ENCODE measurements at regions not wholly inside any gene's neighbourhood (a gene's known extent, or its start where the extent isn't known, plus 50 kb on each side); places are given as distances from the start of the nearest gene placed in this dataset.
A peak's percentile ranks its signal among the peaks of the same experiment; 100 is the strongest.

- H3K4me3 ChIP-seq (ENCODE audit: low read length), result no peak overlapping the region
- DNase-seq (ENCODE audit: low read depth, low spot score), result peak; percentile 29
Measured at GRCh38 chr5:153147891-153148623, 342.4 kb upstream of the GRIA1 start.

- no peak overlapping the region for H3K4me3 ChIP-seq (ENCODE audit: low read length)
- DNase-seq (ENCODE audit: low read depth, low spot score), result no peak
Measured at GRCh38 chr5:153148624-153148976, 341.9 kb upstream of the GRIA1 start.

- no peak for DNase-seq (ENCODE audit: low read depth, low spot score)
Measured at GRCh38 chr5:153151558-153151957, 338.9 kb upstream of the GRIA1 start.

GRCh38 chr5:153153086-153153485 is 337.4 kb upstream of the GRIA1 start:
- H3K4me3 ChIP-seq (ENCODE audit: low read length), result no peak overlapping the region
- DNase-seq (ENCODE audit: low read depth, low spot score), result no peak

More at GRCh38 chr5:153151558-153151957, 338.9 kb upstream of the GRIA1 start:
- no peak overlapping the region for H3K4me3 ChIP-seq (ENCODE audit: low read length)

- no peak overlapping the region for H3K4me3 ChIP-seq (ENCODE audit: low read length)
Measured at GRCh38 chr5:153157156-153157555, 333.3 kb upstream of the GRIA1 start.

GRCh38 chr5:153158608-153159007 is 331.9 kb upstream of the GRIA1 start:
- H3K4me3 ChIP-seq (ENCODE audit: low read length), result no peak overlapping the region
- DNase-seq (ENCODE audit: low read depth, low spot score), result no peak

More at GRCh38 chr5:153157156-153157555, 333.3 kb upstream of the GRIA1 start:
- no peak for DNase-seq (ENCODE audit: low read depth, low spot score)

- no peak overlapping the region for H3K4me3 ChIP-seq (ENCODE audit: low read length)
- no peak for DNase-seq (ENCODE audit: low read depth, low spot score)
Measured at GRCh38 chr5:153159616-153160015, 330.9 kb upstream of the GRIA1 start.

GRCh38 chr5:153168241-153168640 is 322.2 kb upstream of the GRIA1 start:
- DNase-seq (ENCODE audit: low read depth, low spot score), result no peak
- no peak overlapping the region for H3K4me3 ChIP-seq (ENCODE audit: low read length)

- no peak overlapping the region for H3K4me3 ChIP-seq (ENCODE audit: low read length)
- no peak for DNase-seq (ENCODE audit: low read depth, low spot score)
Measured at GRCh38 chr5:153187503-153187902, 303.0 kb upstream of the GRIA1 start.

GRCh38 chr5:153206361-153206760 is 284.1 kb upstream of the GRIA1 start:
- DNase-seq (ENCODE audit: low read depth, low spot score), result no peak
- no peak overlapping the region for H3K4me3 ChIP-seq (ENCODE audit: low read length)

GRCh38 chr5:153209016-153209415 is 281.5 kb upstream of the GRIA1 start:
- no peak overlapping the region for H3K4me3 ChIP-seq (ENCODE audit: low read length)
- no peak for DNase-seq (ENCODE audit: low read depth, low spot score)

- no peak overlapping the region for H3K4me3 ChIP-seq (ENCODE audit: low read length)
- no peak for DNase-seq (ENCODE audit: low read depth, low spot score)
Measured at GRCh38 chr5:153209687-153210086, 280.8 kb upstream of the GRIA1 start.

- DNase-seq (ENCODE audit: low read depth, low spot score), result no peak
- no peak overlapping the region for H3K4me3 ChIP-seq (ENCODE audit: low read length)
Measured at GRCh38 chr5:153211076-153211475, 279.4 kb upstream of the GRIA1 start.

- no peak overlapping the region for H3K4me3 ChIP-seq (ENCODE audit: low read length)
- DNase-seq (ENCODE audit: low read depth, low spot score), result no peak
Measured at GRCh38 chr5:153212471-153212870, 278.0 kb upstream of the GRIA1 start.

- H3K4me3 ChIP-seq (ENCODE audit: low read length), result no peak overlapping the region
- DNase-seq (ENCODE audit: low read depth, low spot score), result no peak
Measured at GRCh38 chr5:153222936-153223335, 267.5 kb upstream of the GRIA1 start.

- DNase-seq (ENCODE audit: low read depth, low spot score), result no peak
- H3K4me3 ChIP-seq (ENCODE audit: low read length), result no peak overlapping the region
Measured at GRCh38 chr5:153223376-153223775, 267.1 kb upstream of the GRIA1 start.

GRCh38 chr5:153224651-153225050 is 265.8 kb upstream of the GRIA1 start:
- H3K4me3 ChIP-seq (ENCODE audit: low read length), result no peak overlapping the region
- no peak for DNase-seq (ENCODE audit: low read depth, low spot score)

GRCh38 chr5:153233933-153234332 is 256.5 kb upstream of the GRIA1 start:
- no peak overlapping the region for H3K4me3 ChIP-seq (ENCODE audit: low read length)
- DNase-seq (ENCODE audit: low read depth, low spot score), result no peak

- no peak for DNase-seq (ENCODE audit: low read depth, low spot score)
- no peak overlapping the region for H3K4me3 ChIP-seq (ENCODE audit: low read length)
Measured at GRCh38 chr5:153236319-153236718, 254.2 kb upstream of the GRIA1 start.

GRCh38 chr5:153237671-153238332 is 252.7 kb upstream of the GRIA1 start:
- DNase-seq (ENCODE audit: low read depth, low spot score), result no peak
- no peak overlapping the region for H3K4me3 ChIP-seq (ENCODE audit: low read length)

- H3K4me3 ChIP-seq (ENCODE audit: low read length), result no peak overlapping the region
- DNase-seq (ENCODE audit: low read depth, low spot score), result no peak
Measured at GRCh38 chr5:153257381-153257780, 233.1 kb upstream of the GRIA1 start.

Measured in Jurkat, Clone E6-1 (cell line).